Transverse colon (tissue), 3 donors: ENCODE measurements at regions not wholly inside any gene's neighbourhood (a gene's known extent, or its start where the extent isn't known, plus 50 kb on each side); places are given as distances from the start of the nearest gene placed in this dataset.

ENCODE experiments used
- EP300 ChIP-seq: sonication (generic); formaldehyde crosslinking; IDR thresholded peaks from one replicate; pipeline ENCODE4 v1.6.1; 2017; ENCODE audit warnings: antibody characterized with exemption, low read depth
- POLR2A ChIP-seq: fragments of 450-650 bp; IDR thresholded peaks from one replicate; pipeline ENCODE4 v1.6.1; 2016; ENCODE audit warnings: antibody characterized with exemption, mild to moderate bottlenecking, moderate library complexity
- POLR2AphosphoS5 ChIP-seq, 3 donors: sonication (generic); formaldehyde crosslinking; IDR thresholded peaks; one replicate each; pipeline ENCODE4 v1.6.1; 2016; ENCODE audit warnings: antibody characterized with exemption in 3 of 3

DNA sequence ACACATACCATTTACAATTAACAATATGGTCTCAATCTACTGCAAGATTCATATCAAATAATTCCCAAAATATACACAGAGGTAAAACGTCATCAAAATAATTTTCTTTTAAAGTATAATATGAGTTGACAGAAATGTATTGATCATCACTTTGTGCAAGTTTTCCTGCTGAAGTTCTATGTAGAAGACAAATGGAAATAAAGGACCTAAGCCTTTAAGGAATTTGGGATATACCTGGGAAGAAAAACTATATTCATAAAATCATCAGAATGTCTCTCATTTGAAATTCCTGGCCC, 61.1 kb upstream of the DAAM1 start:
- TF ChIP-seq POLR2A = no peak
- no peak for TF ChIP-seq POLR2AphosphoS5 (IDR thresholded peaks at IDR 0.05)
- no peak for TF ChIP-seq EP300
